H1 (cell line): ENCODE measurements at regions not wholly inside any gene's neighbourhood (a gene's known extent, or its start where the extent isn't known, plus 50 kb on each side); places are given as distances from the start of the nearest gene placed in this dataset.

ENCODE experiments used
- CEBPB ChIP-seq: IDR thresholded peaks from 2 replicates; pipeline ENCODE4 v1.6.1; 2012; ENCODE audit warnings: low read depth, low read length
- CREB1 ChIP-seq: IDR thresholded peaks from 2 replicates; pipeline ENCODE4 v1.6.1; 2012; ENCODE audit warnings: inconsistent platforms
- CTCF ChIP-seq, 3 experiments: IDR thresholded peaks; 1 replicate in 2 of 3; 2 replicates in 1 of 3; pipeline versions ENCODE4 v1.5.1 to v1.6.1; 2011; ENCODE audit warnings: low read length in 3 of 3, mild to moderate bottlenecking in 3 of 3, inconsistent platforms in 2 of 3, low read depth in 1 of 3, moderate library complexity in 1 of 3; ENCODE audit not compliant: insufficient read depth in 1 of 3; ENCODE audit errors: control extremely low read depth in 1 of 3
- EP300 ChIP-seq, 2 experiments: IDR thresholded peaks; 1 replicate in 1 of 2; 2 replicates in 1 of 2; pipeline ENCODE4 v1.6.1; 2011 to 2012; ENCODE audit warnings: low read depth in 2 of 2, low read length in 2 of 2, mild to moderate bottlenecking in 2 of 2, borderline replicate concordance in 1 of 2, inconsistent platforms in 1 of 2, moderate library complexity in 1 of 2
- GABPA ChIP-seq: IDR thresholded peaks from 2 replicates; pipeline ENCODE4 v1.6.1; 2011; ENCODE audit warnings: mild to moderate bottlenecking, low read length, moderate library complexity, borderline replicate concordance; ENCODE audit not compliant: insufficient read depth
- JUND ChIP-seq: IDR thresholded peaks from 2 replicates; pipeline ENCODE4 v1.6.1; 2011; ENCODE audit warnings: mild to moderate bottlenecking, improper control_type of control experiment, low read length
- KDM1A ChIP-seq: fragments of 200-600, 300-600 bp; sonication (generic); IDR thresholded peaks from 2 replicates; pipeline ENCODE4 v1.7.1; 2016; ENCODE audit warnings: mild to moderate bottlenecking, low read length, borderline replicate concordance
- PHF8 ChIP-seq: fragments of 200-600 bp; sonication (generic); conservative IDR thresholded peaks from 2 replicates; pipeline ENCODE4 v1.7.1; 2012; ENCODE audit warnings: low read depth, mild to moderate bottlenecking, inconsistent platforms, low read length, moderate library complexity
- RFX5 ChIP-seq: IDR thresholded peaks from 2 replicates; pipeline ENCODE4 v1.6.1; 2011; ENCODE audit warnings: low read depth, low read length, improper control_type of control experiment, borderline replicate concordance
- RNF2 ChIP-seq: fragments of 200-900, 300-1000 bp; sonication (generic); IDR thresholded peaks from 2 replicates; pipeline ENCODE4 v1.7.1; 2016; ENCODE audit warnings: borderline replicate concordance, low read depth, mild to moderate bottlenecking, antibody characterized with exemption, low read length; ENCODE audit not compliant: poor library complexity, severe bottlenecking; ENCODE audit errors: missing control alignments
- SUZ12 ChIP-seq: fragments of 200-600 bp; sonication (generic); IDR thresholded peaks from 2 replicates; pipeline ENCODE4 v1.6.1; 2012; ENCODE audit warnings: mild to moderate bottlenecking, inconsistent platforms, low read length, moderate library complexity, mixed read lengths
- TAF7 ChIP-seq: optimal IDR thresholded peaks from 2 replicates; pipeline ENCODE3; 2011; ENCODE audit warnings: low read depth, mild to moderate bottlenecking, inconsistent platforms, low read length, moderate library complexity, borderline replicate concordance
- YY1 ChIP-seq: IDR thresholded peaks from 2 replicates; pipeline ENCODE4 v1.6.1; 2011; ENCODE audit warnings: low read depth, mild to moderate bottlenecking, low read length
- TF ChIP-seq, protein P1 (sequence below): IDR thresholded peaks from 2 replicates; pipeline ENCODE4 v1.6.1; 2012; ENCODE audit warnings: low read length, inconsistent platforms

DNA sequence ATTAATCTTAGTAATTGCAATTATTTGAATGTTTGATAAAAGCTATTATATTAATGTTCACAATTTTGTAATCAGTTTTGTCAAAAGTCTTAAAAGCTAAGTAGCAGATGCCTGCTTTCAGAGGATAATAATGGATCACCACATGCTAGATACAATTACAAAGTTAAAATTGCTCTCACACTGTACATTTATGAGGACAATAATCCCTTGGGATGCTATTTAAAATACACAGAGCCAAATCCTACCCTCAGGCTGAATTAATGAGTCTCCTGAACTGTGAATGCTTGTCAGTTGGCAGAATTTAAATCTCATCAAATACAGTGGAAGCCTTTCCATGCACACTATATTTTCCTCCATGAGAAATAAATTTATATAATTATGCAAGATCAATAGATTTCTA, 153.3 kb upstream of the SYNCRIP start:
- TF ChIP-seq GABPA (no peak), RNF2 (no peak), EP300 (IDR thresholded peaks at IDR 0.05; ENCODE audit: borderline replicate concordance in 1 of 2, low read depth in 2 of 2, low read length in 2 of 2) (no peak), CTCF (IDR thresholded peaks at IDR 0.05; ENCODE audit: control extremely low read depth in 1 of 3, insufficient read depth in 1 of 3, low read depth in 1 of 3, low read length in 3 of 3) (no peak), JUND (no peak), SUZ12 (no peak), PHF8 (no peak), RFX5 (no peak), YY1 (no peak), TAF7 (no peak), CREB1 (no peak), KDM1A (no peak), CEBPB (no peak)
- TF ChIP-seq, protein P1, sequence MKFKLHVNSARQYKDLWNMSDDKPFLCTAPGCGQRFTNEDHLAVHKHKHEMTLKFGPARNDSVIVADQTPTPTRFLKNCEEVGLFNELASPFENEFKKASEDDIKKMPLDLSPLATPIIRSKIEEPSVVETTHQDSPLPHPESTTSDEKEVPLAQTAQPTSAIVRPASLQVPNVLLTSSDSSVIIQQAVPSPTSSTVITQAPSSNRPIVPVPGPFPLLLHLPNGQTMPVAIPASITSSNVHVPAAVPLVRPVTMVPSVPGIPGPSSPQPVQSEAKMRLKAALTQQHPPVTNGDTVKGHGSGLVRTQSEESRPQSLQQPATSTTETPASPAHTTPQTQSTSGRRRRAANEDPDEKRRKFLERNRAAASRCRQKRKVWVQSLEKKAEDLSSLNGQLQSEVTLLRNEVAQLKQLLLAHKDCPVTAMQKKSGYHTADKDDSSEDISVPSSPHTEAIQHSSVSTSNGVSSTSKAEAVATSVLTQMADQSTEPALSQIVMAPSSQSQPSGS, result no peak
